Chondrocyte (in vitro differentiated cells): ENCODE measurements at regions not wholly inside any gene's neighbourhood (a gene's known extent, or its start where the extent isn't known, plus 50 kb on each side); places are given as distances from the start of the nearest gene placed in this dataset.
A peak's percentile ranks its signal among the peaks of the same experiment; 100 is the strongest.

Experiments used
- DNase-seq: peaks from one replicate; pipeline ENCODE4 v3.0.0; 2021; ENCODE audit warnings: mixed read lengths, low spot score
- H3K27ac Mint-ChIP-seq: one replicate; pipeline ENCODE4 v1.8.0; 2021; ENCODE audit warnings: mild to moderate bottlenecking, moderate library complexity, mixed read lengths; ENCODE audit not compliant: unreplicated experiment
- H3K27me3 Mint-ChIP-seq: 2 replicates; pipeline ENCODE4 v1.8.0; 2021; ENCODE audit warnings: low read depth, mixed read lengths
- H3K36me3 Mint-ChIP-seq: 2 replicates; pipeline ENCODE4 v1.8.0; 2021; ENCODE audit warnings: low read depth, mixed read lengths
- H3K4me1 Mint-ChIP-seq: 2 replicates; pipeline ENCODE4 v1.8.0; 2021; ENCODE audit warnings: low read depth, mild to moderate bottlenecking, mixed read lengths
- H3K4me3 Mint-ChIP-seq: one replicate; pipeline ENCODE4 v1.8.0; 2021; ENCODE audit warnings: mild to moderate bottlenecking, moderate library complexity, mixed read lengths; ENCODE audit not compliant: unreplicated experiment
- H3K9me3 Mint-ChIP-seq: 2 replicates; pipeline ENCODE4 v1.8.0; 2021; ENCODE audit warnings: low read depth, mixed read lengths
- CTCF ChIP-seq: fragments of 200-600 bp; sonication (generic); IDR thresholded peaks from 2 replicates; pipeline ENCODE4 v1.5.0; 2021; ENCODE audit warnings: antibody characterized with exemption, mild to moderate bottlenecking, moderate library complexity

DNA sequence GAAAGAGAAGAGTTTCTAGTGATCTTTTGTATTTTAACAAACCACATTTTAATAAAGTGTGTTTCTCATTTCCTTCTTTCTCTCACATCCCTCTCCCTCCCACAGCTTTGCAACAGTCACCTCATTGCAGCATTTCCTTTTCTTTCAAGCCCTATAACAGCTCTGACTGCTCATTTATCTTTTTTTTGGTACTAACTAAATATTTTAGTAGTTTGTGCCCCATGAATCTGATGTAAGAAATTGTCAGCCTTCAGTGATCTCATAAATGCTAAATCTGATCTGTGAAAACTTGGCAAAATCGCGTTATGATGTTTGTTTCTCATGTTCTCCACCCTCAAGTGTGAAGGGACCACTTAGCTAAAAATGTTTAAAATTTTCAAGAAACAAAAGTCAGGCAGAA, 258.5 kb upstream of the SLIT2 start:
- H3K4me3 Mint-ChIP-seq, result no peak overlapping the region
- peak overlapping the region; percentile 89 for H3K27ac Mint-ChIP-seq
- no peaks in the 10 kb centered on the region for H3K9me3 Mint-ChIP-seq
- H3K4me1 Mint-ChIP-seq, result peaks cover 29% of the 10 kb centered on the region
- DNase-seq, result no peak
- no peak for TF ChIP-seq CTCF
- no peaks in the 10 kb centered on the region for H3K27me3 Mint-ChIP-seq
- no peaks in the 10 kb centered on the region for H3K36me3 Mint-ChIP-seq

GRCh38 chr4:19992471-19993093, 259.1 kb upstream of the SLIT2 start:
- Mint-ChIP-seq H3K4me3 (no peak overlapping the region), H3K27me3 (no peaks in the 10 kb centered on the region), H3K4me1 (peaks cover 36% of the 10 kb centered on the region), H3K27ac (peak overlapping the region; percentile 89), H3K9me3 (no peaks in the 10 kb centered on the region), H3K36me3 (no peaks in the 10 kb centered on the region)
- no peak for TF ChIP-seq CTCF
- DNase-seq, result no peak

GRCh38 chr4:19987746-19988145, 264.0 kb upstream of the SLIT2 start:
- no peak for DNase-seq
- H3K27ac Mint-ChIP-seq, result peak overlapping the region; percentile 84
- H3K27me3 Mint-ChIP-seq, result no peaks in the 10 kb centered on the region
- peaks cover 10% of the 10 kb centered on the region for H3K9me3 Mint-ChIP-seq
- no peaks in the 10 kb centered on the region for H3K36me3 Mint-ChIP-seq
- H3K4me3 Mint-ChIP-seq, result no peak overlapping the region
- TF ChIP-seq CTCF, result no peak
- H3K4me1 Mint-ChIP-seq, result peaks cover 57% of the 10 kb centered on the region

- peaks cover 4% of the 10 kb centered on the region for H3K36me3 Mint-ChIP-seq
- no peak for TF ChIP-seq CTCF
- peak overlapping the region; percentile 93 for H3K27ac Mint-ChIP-seq
- peaks cover 30% of the 10 kb centered on the region for H3K9me3 Mint-ChIP-seq
- no peak overlapping the region for H3K4me3 Mint-ChIP-seq
- DNase-seq, result no peak
- H3K27me3 Mint-ChIP-seq, result no peaks in the 10 kb centered on the region
- H3K4me1 Mint-ChIP-seq, result peaks cover 59% of the 10 kb centered on the region
Observed at GRCh38 chr4:19983072-19983471, 268.6 kb upstream of the SLIT2 start.

GRCh38 chr4:19982556-19982955, 269.1 kb upstream of the SLIT2 start:
- peaks cover 35% of the 10 kb centered on the region for H3K9me3 Mint-ChIP-seq
- H3K27ac Mint-ChIP-seq, result peak overlapping the region; percentile 93
- H3K4me1 Mint-ChIP-seq, result peaks cover 54% of the 10 kb centered on the region
- H3K27me3 Mint-ChIP-seq, result no peaks in the 10 kb centered on the region
- no peak overlapping the region for H3K4me3 Mint-ChIP-seq
- no peak for TF ChIP-seq CTCF
- no peak for DNase-seq
- peaks cover 4% of the 10 kb centered on the region for H3K36me3 Mint-ChIP-seq
